MG63 (cell line): ENCODE measurements at regions not wholly inside any gene's neighbourhood (a gene's known extent, or its start where the extent isn't known, plus 50 kb on each side); places are given as distances from the start of the nearest gene placed in this dataset.
A peak's percentile ranks its signal among the peaks of the same experiment; 100 is the strongest.

Experiments
- DNase-seq: peaks from one replicate; pipeline ENCODE4 v3.0.0-alpha.2; 2020
- H3K27me3 ChIP-seq: fragments of 250-450 bp; sonication (Bioruptor Pico); 2 replicates; pipeline ENCODE4 v1.5.1; 2020; ENCODE audit warnings: mild to moderate bottlenecking, moderate library complexity
- H3K36me3 ChIP-seq: fragments of 250-450 bp; sonication (Bioruptor Pico); 2 replicates; pipeline ENCODE4 v1.5.1; 2020; ENCODE audit warnings: mild to moderate bottlenecking, moderate library complexity
- H3K4me3 ChIP-seq: fragments of 250-450 bp; sonication (Bioruptor Pico); 2 replicates; pipeline ENCODE4 v1.5.1; 2020; ENCODE audit warnings: mild to moderate bottlenecking, moderate library complexity
- H3K9me3 ChIP-seq: fragments of 250-450 bp; sonication (Bioruptor Pico); 2 replicates; pipeline ENCODE4 v1.5.1; 2020; ENCODE audit warnings: mild to moderate bottlenecking, moderate library complexity

GRCh38 chr7:112877691-112878460 is 87.7 kb upstream of the TMEM168 start:
- no peak overlapping the region for H3K4me3 ChIP-seq
- no peaks in the 10 kb centered on the region for H3K9me3 ChIP-seq
- no peaks in the 10 kb centered on the region for H3K27me3 ChIP-seq
- DNase-seq, result no peak
- H3K36me3 ChIP-seq, result no peaks in the 10 kb centered on the region

DNA sequence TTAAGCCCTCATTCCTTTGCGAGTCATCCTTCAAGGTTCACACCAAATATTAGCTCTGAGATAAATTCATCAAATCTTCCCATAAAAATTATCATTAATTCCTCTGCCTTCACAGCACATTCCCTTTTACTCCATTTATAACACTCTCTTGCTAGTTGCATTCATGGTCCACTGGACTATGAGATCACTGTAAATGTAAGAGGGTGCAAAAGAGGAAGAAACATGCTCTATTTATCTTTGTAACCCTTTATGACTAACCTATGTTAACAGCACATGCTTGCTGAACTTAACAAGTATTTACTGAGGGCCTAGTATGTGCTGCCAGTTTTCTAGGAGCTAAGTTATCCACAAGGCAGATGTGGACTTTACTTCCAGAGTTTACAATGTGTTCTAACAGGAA is 86.7 kb upstream of the TMEM168 start:
- no peaks in the 10 kb centered on the region for H3K9me3 ChIP-seq
- H3K36me3 ChIP-seq, result no peaks in the 10 kb centered on the region
- H3K4me3 ChIP-seq, result no peak overlapping the region
- no peak for DNase-seq
- no peaks in the 10 kb centered on the region for H3K27me3 ChIP-seq

GRCh38 chr7:112874909-112875308 is 84.7 kb upstream of the TMEM168 start:
- Histone ChIP-seq H3K9me3 (no peaks in the 10 kb centered on the region), H3K27me3 (no peaks in the 10 kb centered on the region), H3K4me3 (no peak overlapping the region), H3K36me3 (no peaks in the 10 kb centered on the region)
- DNase-seq, result no peak

DNA sequence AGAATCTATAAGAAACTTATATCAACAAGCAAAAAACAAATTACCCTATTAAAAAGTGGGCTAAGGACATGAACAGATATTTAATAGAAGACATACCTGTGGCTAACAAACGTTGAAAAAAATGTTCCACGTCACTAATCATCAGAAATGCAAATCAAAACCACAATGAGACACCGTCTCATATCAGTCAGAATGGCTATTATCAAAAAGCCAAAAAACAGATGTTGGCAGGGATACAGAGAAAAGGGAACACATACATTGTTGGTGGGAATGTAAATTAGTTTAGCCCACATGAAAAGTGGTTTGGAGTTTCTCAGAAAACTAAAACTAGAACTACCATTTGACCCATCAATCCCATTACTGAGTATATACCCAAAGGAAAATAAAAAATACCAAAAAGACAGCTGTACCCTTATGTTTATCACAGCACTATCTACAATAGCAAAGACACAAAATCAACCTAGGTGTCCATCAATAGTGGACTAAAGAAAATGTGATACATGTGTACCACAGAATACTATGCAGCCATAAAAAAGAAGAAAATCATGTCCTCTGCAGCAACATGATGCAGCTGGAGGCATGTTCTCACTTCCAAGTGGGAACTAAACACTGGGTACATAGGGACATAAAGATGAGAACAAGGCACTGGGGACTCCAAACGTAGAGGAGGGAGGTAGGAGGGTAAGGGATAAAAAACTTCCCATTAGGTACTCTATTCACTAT is 83.8 kb upstream of the TMEM168 start:
- no peaks in the 10 kb centered on the region for H3K27me3 ChIP-seq
- H3K4me3 ChIP-seq, result no peak overlapping the region
- H3K36me3 ChIP-seq, result no peaks in the 10 kb centered on the region
- H3K9me3 ChIP-seq, result no peaks in the 10 kb centered on the region
- DNase-seq, result no peak

GRCh38 chr7:112869111-112869774 is 79.0 kb upstream of the TMEM168 start:
- Histone ChIP-seq H3K9me3 (no peaks in the 10 kb centered on the region), H3K27me3 (no peaks in the 10 kb centered on the region), H3K4me3 (no peak overlapping the region), H3K36me3 (no peaks in the 10 kb centered on the region)
- DNase-seq, result peak; percentile 9

DNA sequence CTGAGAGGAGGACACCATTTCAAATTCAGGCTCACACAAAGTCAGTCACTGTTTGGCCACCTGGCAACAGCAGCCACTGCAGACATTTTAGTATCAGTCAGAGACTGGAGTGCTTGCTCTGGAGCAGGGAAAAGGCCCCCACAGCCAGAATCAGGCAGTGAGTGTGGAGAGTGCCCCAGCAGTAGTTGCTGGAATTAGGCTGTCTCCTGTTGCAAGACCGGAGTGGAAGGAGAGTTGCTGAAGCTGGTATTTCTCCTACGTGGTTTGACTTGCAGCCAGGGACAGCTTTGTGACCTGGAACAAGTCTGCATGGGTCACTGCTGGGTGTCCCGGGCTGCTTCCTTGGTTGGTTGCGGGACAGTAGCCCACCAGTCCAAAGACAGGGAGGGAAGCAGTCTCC is 78.4 kb upstream of the TMEM168 start:
- no peak for DNase-seq
- H3K9me3 ChIP-seq, result no peaks in the 10 kb centered on the region
- no peaks in the 10 kb centered on the region for H3K36me3 ChIP-seq
- H3K27me3 ChIP-seq, result no peaks in the 10 kb centered on the region
- H3K4me3 ChIP-seq, result no peak overlapping the region

GRCh38 chr7:112866424-112866823 is 76.2 kb upstream of the TMEM168 start:
- H3K27me3 ChIP-seq, result no peaks in the 10 kb centered on the region

DNA sequence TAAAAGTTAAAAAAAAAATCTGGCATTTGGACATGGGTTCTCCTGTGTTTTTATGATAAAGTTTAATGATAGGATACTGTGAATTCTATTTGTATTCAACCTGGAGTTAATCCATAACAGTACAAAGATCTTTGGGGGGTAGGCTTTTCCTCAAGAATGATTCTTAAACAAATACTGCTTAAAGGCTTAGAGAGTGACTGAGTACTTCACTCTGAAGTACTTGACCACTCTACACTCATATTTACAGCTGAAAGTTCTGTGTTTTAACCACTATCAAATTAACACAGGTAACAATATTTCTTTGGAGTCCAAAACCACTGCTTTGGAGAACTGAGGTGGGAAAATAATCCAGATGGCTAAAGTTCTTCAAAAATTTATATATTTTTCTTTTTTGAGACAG is 74.2 kb upstream of the TMEM168 start:
- Histone ChIP-seq H3K4me3 (no peak overlapping the region), H3K27me3 (no peaks in the 10 kb centered on the region), H3K36me3 (no peaks in the 10 kb centered on the region), H3K9me3 (no peaks in the 10 kb centered on the region)
- no peak for DNase-seq

More at GRCh38 chr7:112866424-112866823, 76.2 kb upstream of the TMEM168 start:
- no peak overlapping the region for H3K4me3 ChIP-seq
- H3K36me3 ChIP-seq, result no peaks in the 10 kb centered on the region
- no peak for DNase-seq
- no peaks in the 10 kb centered on the region for H3K9me3 ChIP-seq

DNA sequence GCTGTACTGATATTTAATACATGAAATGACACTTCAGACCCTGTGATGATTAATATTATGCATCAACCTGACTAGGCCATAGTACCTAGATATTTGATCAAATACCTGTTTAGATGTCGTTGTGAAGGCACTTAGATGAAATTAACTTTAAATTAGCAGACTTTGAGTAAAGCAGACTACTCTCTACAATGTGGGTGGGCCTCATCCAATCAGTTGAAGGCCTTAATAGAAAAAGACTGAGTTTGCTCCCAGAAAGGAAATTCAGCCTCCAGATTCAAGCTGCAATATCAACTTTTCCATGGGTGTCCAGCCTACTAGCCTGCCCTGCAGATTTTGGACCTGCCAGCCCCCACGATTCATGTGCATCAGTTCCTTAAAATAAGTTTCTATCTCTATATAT is 68.6 kb upstream of the TMEM168 start:
- no peaks in the 10 kb centered on the region for H3K9me3 ChIP-seq
- H3K36me3 ChIP-seq, result no peaks in the 10 kb centered on the region
- no peak overlapping the region for H3K4me3 ChIP-seq
- DNase-seq, result no peak
- H3K27me3 ChIP-seq, result no peaks in the 10 kb centered on the region

DNA sequence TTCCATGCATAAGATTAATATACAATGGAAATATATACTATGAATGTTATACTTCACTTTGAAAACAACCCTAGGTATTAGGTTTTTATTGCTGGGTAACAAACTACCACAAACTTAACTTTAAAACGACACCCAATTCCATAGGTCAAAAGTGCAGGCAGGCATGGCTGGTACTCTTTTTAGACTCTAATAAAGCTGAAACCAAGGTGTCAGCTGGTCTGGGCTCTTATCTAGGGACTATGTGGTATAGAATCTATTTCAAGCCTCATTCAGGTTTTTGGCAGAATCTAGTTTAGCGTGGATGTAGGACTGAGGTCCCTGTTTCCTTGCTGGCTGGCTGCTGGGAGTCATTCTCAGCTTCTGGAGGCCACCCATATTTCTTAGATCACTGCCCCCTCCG is 65.0 kb upstream of the TMEM168 start:
- Histone ChIP-seq H3K9me3 (no peaks in the 10 kb centered on the region), H3K27me3 (no peaks in the 10 kb centered on the region), H3K4me3 (no peak overlapping the region), H3K36me3 (no peaks in the 10 kb centered on the region)
- DNase-seq, result no peak

DNA sequence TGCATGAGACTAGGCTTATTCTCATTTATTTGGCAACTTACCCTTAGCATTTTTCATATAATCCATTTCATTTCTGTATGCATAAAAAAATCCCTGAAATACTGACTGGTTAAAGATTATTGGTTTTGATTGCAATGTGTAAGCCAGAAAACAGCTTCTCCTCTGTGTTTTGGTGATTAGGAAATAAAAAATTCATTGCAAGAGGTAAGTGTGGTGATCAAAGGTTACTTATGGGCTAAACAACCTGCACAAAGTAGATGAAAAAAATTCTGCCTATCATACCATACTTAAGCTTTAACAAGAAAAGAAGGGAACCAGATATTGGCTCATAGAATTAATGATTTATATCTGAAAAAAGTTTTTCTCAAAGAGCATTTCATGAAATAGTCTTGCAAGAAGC is 64.0 kb upstream of the TMEM168 start:
- Histone ChIP-seq H3K9me3 (no peaks in the 10 kb centered on the region), H3K27me3 (no peaks in the 10 kb centered on the region), H3K4me3 (no peak overlapping the region), H3K36me3 (no peaks in the 10 kb centered on the region)
- DNase-seq, result no peak

GRCh38 chr7:112853422-112853821 is 63.2 kb upstream of the TMEM168 start:
- Histone ChIP-seq H3K9me3 (no peaks in the 10 kb centered on the region), H3K36me3 (no peaks in the 10 kb centered on the region), H3K27me3 (no peaks in the 10 kb centered on the region), H3K4me3 (no peak overlapping the region)
- no peak for DNase-seq

DNA sequence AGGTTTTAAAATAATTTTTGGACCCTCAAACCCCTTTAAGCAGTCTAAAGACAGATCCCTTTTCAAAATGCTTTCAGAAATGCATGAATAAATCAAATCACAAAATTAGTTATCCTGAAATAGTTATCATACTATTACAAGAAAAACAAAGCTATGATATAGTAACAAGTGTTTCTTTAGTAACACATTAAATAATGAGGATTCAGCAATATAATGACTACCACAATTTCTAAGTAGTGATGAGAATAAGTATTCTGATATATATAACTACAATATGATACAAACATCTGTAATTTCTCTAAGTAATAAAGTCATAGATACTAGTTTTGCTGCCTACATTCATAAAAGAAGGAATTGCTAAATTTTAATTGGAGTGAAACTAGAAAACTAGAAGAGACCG is 53.0 kb upstream of the TMEM168 start:
- no peaks in the 10 kb centered on the region for H3K9me3 ChIP-seq
- no peaks in the 10 kb centered on the region for H3K36me3 ChIP-seq
- no peak overlapping the region for H3K4me3 ChIP-seq
- H3K27me3 ChIP-seq, result no peaks in the 10 kb centered on the region
- no peak for DNase-seq
